HepG2 (cell line): ENCODE measurements at regions not wholly inside any gene's neighbourhood (a gene's known extent, or its start where the extent isn't known, plus 50 kb on each side); places are given as distances from the start of the nearest gene placed in this dataset.

Source experiments
- CTCF ChIP-seq: sonication (generic); formaldehyde crosslinking; IDR thresholded peaks from 2 replicates; pipeline ENCODE4 v1.5.0; 2020; ENCODE audit warnings: mild to moderate bottlenecking, missing genetic modification reagents, moderate library complexity
- EZH2 ChIP-seq: conservative IDR thresholded peaks from 2 replicates; pipeline ENCODE4 v1.6.1; 2012; ENCODE audit warnings: mild to moderate bottlenecking, low read depth, low read length, moderate library complexity
- JUN ChIP-seq: sonication (generic); formaldehyde crosslinking; IDR thresholded peaks from 2 replicates; pipeline ENCODE4 v1.4.0; 2020; ENCODE audit warnings: mild to moderate bottlenecking, missing genetic modification reagents
- MTA1 ChIP-seq: sonication (generic); formaldehyde crosslinking; IDR thresholded peaks from 2 replicates; pipeline ENCODE4 v1.4.0; 2020; ENCODE audit warnings: missing genetic modification reagents, mild to moderate bottlenecking, borderline replicate concordance
- ZNF441 ChIP-seq: sonication (generic); formaldehyde crosslinking; IDR thresholded peaks from 2 replicates; pipeline ENCODE4 v1.7.0; 2021; ENCODE audit warnings: missing genetic modification reagents, borderline replicate concordance
- ZNF790 ChIP-seq: sonication (generic); formaldehyde crosslinking; IDR thresholded peaks from 2 replicates; pipeline ENCODE4 v1.8.0; 2022; ENCODE audit warnings: missing genetic modification reagents, mild to moderate bottlenecking, borderline replicate concordance

GRCh38 chr12:83257726-83258125, 571.0 kb downstream of the TMTC2 start:
- TF ChIP-seq CTCF (CRISPR knock-in tag) (no peak), JUN (CRISPR knock-in tag) (no peak), ZNF441 (CRISPR knock-in tag) (no peak), ZNF790 (CRISPR knock-in tag) (no peak), EZH2 (no peak), MTA1 (no peak)
